Right ventricle myocardium superior (tissue), 1 donor: ENCODE measurements at regions not wholly inside any gene's neighbourhood (a gene's known extent, or its start where the extent isn't known, plus 50 kb on each side); places are given as distances from the start of the nearest gene placed in this dataset.

Source experiments
- ATAC-seq: fragments of 200-7000 bp; cut with Tn5 transposase; one replicate; pipeline ENCODE4 v1.9.1; 2020; ENCODE audit warnings: mild to moderate bottlenecking; ENCODE audit not compliant: poor library complexity
- DNase-seq: peaks from one replicate; pipeline ENCODE4 v3.0.0-alpha.2; 2020
- intact Hi-C: fragments of 100-400 bp; cut with DNase I; formaldehyde crosslinking; loops from one replicate; pipeline ENCODE4 v1.11.2; 2022
- donor health status: DM: no; HTN: yes; CAD: no; lungs with severe emphysema.

GRCh38 chr4:15245006-15245530 is 182.8 kb upstream of the C1QTNF7 start:
- ATAC-seq, result no peak
- intact Hi-C loops, result no loop called here
- DNase-seq, result no peak

DNA sequence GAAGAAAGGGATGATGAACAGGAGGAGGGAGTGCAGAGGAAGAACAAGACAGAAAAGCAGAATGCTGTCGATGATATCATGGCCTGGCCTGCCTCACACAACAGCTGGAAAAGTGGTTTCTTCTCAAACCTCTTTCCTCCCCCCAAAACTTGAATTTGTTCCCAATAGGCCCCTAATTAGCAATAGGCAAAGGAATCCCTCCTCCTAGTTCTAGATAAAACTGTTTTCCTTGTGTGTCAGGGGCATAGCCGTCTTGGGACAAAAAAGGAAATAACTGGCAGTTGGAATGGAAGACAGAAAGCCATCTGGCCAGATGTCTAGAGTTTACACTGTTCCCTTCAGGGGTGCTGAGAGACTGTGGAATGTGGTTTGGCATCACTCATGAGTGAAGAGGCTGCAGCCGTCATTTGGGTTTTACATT is 177.8 kb upstream of the C1QTNF7 start:
- intact Hi-C loops, result no loop called here
- ATAC-seq, result peak; percentile 90
- DNase-seq, result peak; percentile 54

GRCh38 chr4:15253349-15253748 is 174.5 kb upstream of the C1QTNF7 start:
- intact Hi-C loops, result no loop called here
- ATAC-seq (no peak), DNase-seq (no peak)

GRCh38 chr4:15254236-15254880 is 173.5 kb upstream of the C1QTNF7 start:
- ATAC-seq (peak; percentile 31), DNase-seq (peak; percentile 68)
- intact Hi-C loops, result no loop called here

- ATAC-seq, result no peak
- DNase-seq, result no peak
- intact Hi-C loops, result no loop called here
Observed at GRCh38 chr4:15255537-15255936, 172.3 kb upstream of the C1QTNF7 start.

DNA sequence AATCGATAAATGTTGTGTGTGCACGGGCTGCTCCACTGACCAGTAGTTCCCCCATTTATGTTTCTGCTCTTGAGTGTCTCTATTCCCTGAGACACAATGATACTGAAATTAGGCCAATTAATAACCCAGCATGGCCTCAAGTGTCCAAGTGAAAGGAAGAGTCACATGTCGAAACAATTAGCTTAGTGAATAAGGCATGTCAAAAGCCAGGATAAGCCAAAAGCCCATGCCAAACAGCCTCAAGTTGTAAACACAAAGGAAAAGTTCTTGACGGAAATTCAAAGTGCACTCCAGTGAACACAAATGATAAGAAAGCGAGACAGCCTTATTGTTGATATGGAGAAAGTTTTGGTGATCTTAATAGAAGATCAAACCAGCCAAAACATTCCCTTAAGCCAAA is 167.1 kb upstream of the C1QTNF7 start:
- DNase-seq (no peak), ATAC-seq (peak; percentile 20)
- intact Hi-C loops, result no loop called here

DNA sequence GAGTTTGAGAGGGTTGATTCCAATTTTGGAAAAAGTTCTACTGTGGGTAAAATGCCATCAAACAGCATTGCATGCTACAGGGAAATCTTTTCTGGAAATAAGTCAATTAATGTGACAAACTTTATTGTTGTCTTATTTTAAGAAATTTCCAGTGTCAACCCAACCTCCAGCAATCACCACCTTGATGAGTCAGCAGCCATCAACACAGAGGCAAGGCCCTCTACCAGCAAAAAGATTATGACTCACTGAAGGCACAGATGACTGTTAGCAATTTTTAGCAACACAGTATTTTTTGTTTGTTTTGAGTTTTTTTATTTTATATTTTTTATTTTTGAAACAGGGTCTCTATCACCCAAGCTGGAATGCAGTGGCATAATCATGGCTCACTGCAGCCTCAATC is 165.4 kb upstream of the C1QTNF7 start:
- intact Hi-C loops, result no loop called here
- DNase-seq, result no peak
- ATAC-seq, result no peak

- ATAC-seq (no peak), DNase-seq (no peak)
- intact Hi-C loops, result no loop called here
Observed at GRCh38 chr4:15270201-15270600, 157.6 kb upstream of the C1QTNF7 start.

- DNase-seq, result no peak
- intact Hi-C loops, result no loop called here
Observed at GRCh38 chr4:15286041-15286440, 141.8 kb upstream of the C1QTNF7 start.

DNA sequence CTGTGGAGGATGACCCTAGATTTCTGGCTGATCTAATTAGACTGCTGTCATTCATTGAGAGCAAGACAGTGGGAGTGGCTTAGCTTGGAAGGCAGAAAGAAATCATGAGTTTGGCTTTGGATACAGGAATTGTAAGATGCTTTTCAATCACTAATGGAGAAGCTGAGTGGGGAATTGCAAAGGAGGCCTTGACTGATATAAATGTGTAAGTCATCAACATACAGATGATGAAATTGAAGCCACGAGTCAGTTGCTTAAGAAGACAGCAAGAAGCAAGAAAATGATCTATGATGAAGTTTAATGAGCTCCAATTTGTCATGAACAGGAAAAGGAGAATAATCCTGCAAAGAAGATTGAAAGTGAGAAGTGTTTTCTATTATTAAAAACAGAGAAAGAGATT is 136.7 kb upstream of the C1QTNF7 start:
- ATAC-seq (no peak), DNase-seq (no peak)
- intact Hi-C loops, result no loop called here

More at GRCh38 chr4:15286041-15286440, 141.8 kb upstream of the C1QTNF7 start:
- no peak for ATAC-seq

- DNase-seq, result no peak
- no peak for ATAC-seq
- intact Hi-C loops, result no loop called here
Observed at GRCh38 chr4:15293711-15294110, 134.1 kb upstream of the C1QTNF7 start.

GRCh38 chr4:15294202-15294601 is 133.6 kb upstream of the C1QTNF7 start:
- ATAC-seq (no peak), DNase-seq (no peak)
- intact Hi-C loops, result no loop called here

- ATAC-seq (no peak), DNase-seq (no peak)
- intact Hi-C loops, result no loop called here
Observed at GRCh38 chr4:15294832-15295231, 133.0 kb upstream of the C1QTNF7 start.

- DNase-seq (no peak), ATAC-seq (no peak)
- intact Hi-C loops, result no loop called here
Observed at GRCh38 chr4:15295421-15296162, 132.2 kb upstream of the C1QTNF7 start.

- intact Hi-C loops, result no loop called here
- ATAC-seq (no peak), DNase-seq (no peak)
Observed at GRCh38 chr4:15297344-15297743, 130.5 kb upstream of the C1QTNF7 start.

GRCh38 chr4:15299627-15300026 is 128.2 kb upstream of the C1QTNF7 start:
- no peak for DNase-seq
- ATAC-seq, result no peak
- intact Hi-C loops, result no loop called here

DNA sequence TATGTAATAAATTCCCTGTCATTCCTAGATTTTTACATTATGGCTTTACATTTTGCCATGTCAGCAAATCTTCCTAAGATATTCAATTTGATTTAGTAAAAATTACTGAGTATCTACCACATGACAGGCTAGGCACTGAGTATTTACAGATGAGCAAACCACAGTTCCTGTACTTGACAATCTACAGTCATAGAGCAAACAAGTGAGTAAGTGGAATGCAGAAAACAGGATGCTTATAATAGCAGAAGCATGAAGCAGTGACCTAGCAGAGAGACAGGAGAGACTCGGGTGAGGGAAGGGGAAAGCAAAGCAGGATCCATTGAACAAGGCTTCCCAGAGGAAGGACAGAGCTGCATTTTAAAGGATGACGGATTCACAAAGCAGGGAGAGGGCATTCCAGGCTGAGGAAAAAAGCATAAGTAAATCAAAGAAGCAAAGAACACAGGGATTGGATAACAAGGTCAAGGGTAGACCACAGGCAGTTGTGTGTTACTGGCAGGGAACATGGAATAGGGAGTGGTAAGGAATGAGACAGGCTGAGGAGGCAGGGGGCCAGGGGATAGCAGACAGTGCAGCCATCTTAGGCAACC is 124.7 kb upstream of the C1QTNF7 start:
- intact Hi-C loops, result no loop called here
- ATAC-seq (no peak), DNase-seq (no peak)

GRCh38 chr4:15314974-15315373 is 112.9 kb upstream of the C1QTNF7 start:
- ATAC-seq, result no peak
- DNase-seq, result no peak
- intact Hi-C loops, result no loop called here

GRCh38 chr4:15317246-15317645 is 110.6 kb upstream of the C1QTNF7 start:
- intact Hi-C loops, result no loop called here
- ATAC-seq, result no peak
- DNase-seq, result no peak
